CD14-positive monocyte (primary cell): ENCODE measurements at regions not wholly inside any gene's neighbourhood (a gene's known extent, or its start where the extent isn't known, plus 50 kb on each side); places are given as distances from the start of the nearest gene placed in this dataset.

Experiments used
- DNase-seq, 3 donors: peaks; one replicate each; pipeline ENCODE4 v3.0.0-alpha.2; 2011 to 2022
- H2AFZ ChIP-seq: 2 replicates; pipeline ENCODE4 v1.6.0; 2012; ENCODE audit warnings: mild to moderate bottlenecking, low read depth, low read length, inconsistent platforms; ENCODE audit not compliant: insufficient read depth, poor library complexity, severe bottlenecking
- H3K27ac ChIP-seq, 2 donors: 1 replicate in 1 of 2; 2 replicates in 1 of 2; pipeline ENCODE4 v1.5.1; 2012 to 2013; ENCODE audit warnings: low read length in 2 of 2, control low read depth in 1 of 2, inconsistent platforms in 1 of 2, low read depth in 1 of 2, mild to moderate bottlenecking in 1 of 2
- H3K27me3 ChIP-seq, 2 donors: one replicate each; pipeline versions ENCODE4 v1.6.0 to v1.6.1; 2011 to 2013; ENCODE audit warnings: low read length in 2 of 2; ENCODE audit not compliant: control insufficient read depth in 2 of 2, insufficient read depth in 2 of 2
- H3K36me3 ChIP-seq, 2 donors: replicated peaks in 1 of 2; 1 replicate in 1 of 2; 2 replicates in 1 of 2; pipeline versions ENCODE4 v1.5.1 to v1.6.1; 2012 to 2013; ENCODE audit warnings: low read length in 2 of 2, control low read depth in 1 of 2, inconsistent platforms in 1 of 2, mild to moderate bottlenecking in 1 of 2; ENCODE audit not compliant: insufficient read depth in 2 of 2, control insufficient read depth in 1 of 2
- H3K4me1 ChIP-seq, 2 donors: 1 replicate in 1 of 2; 2 replicates in 1 of 2; pipeline versions ENCODE4 v1.5.1 to v1.6.1; 2012 to 2013; ENCODE audit warnings: low read length in 2 of 2, control low read depth in 1 of 2, inconsistent platforms in 1 of 2, mild to moderate bottlenecking in 1 of 2, moderate library complexity in 1 of 2; ENCODE audit not compliant: insufficient read depth in 2 of 2, control insufficient read depth in 1 of 2
- H3K4me2 ChIP-seq: replicated peaks from 2 replicates; pipeline ENCODE3; 2012; ENCODE audit warnings: low read length, moderate library complexity, mild to moderate bottlenecking; ENCODE audit not compliant: poor library complexity, severe bottlenecking; ENCODE audit errors: extremely low read depth
- H3K4me3 ChIP-seq, 3 experiments: fragments of 200-600 bp in 1 of 3; sonication (generic) in 1 of 3; replicated peaks in 1 of 3; 1 replicate in 2 of 3; 2 replicates in 1 of 3; pipeline ENCODE4 v1.5.1; 2011 to 2013; ENCODE audit warnings: low read length in 3 of 3, mild to moderate bottlenecking in 3 of 3, control low read depth in 2 of 3, low read depth in 2 of 3, inconsistent platforms in 1 of 3, moderate library complexity in 1 of 3
- H3K79me2 ChIP-seq: 2 replicates; pipeline ENCODE4 v1.6.0; 2012; ENCODE audit warnings: mild to moderate bottlenecking, control low read depth, inconsistent platforms, low read length, moderate library complexity; ENCODE audit not compliant: insufficient read depth
- H3K9ac ChIP-seq: 2 replicates; pipeline ENCODE4 v1.6.0; 2017; ENCODE audit warnings: low read length, mild to moderate bottlenecking; ENCODE audit not compliant: insufficient read depth, poor library complexity, severe bottlenecking
- H3K9me3 ChIP-seq, 2 donors: replicated peaks in 1 of 2; 1 replicate in 1 of 2; 2 replicates in 1 of 2; pipeline versions ENCODE4 v1.5.1 to v1.6.1; 2012 to 2013; ENCODE audit warnings: low read length in 2 of 2, control low read depth in 1 of 2; ENCODE audit not compliant: control insufficient read depth in 1 of 2, insufficient read depth in 1 of 2
- H4K20me1 ChIP-seq: 2 replicates; pipeline ENCODE4 v1.6.0; 2012; ENCODE audit warnings: mild to moderate bottlenecking, low read length, control low read depth, moderate library complexity; ENCODE audit not compliant: insufficient read depth
- H3K27ac Mint-ChIP-seq, 7 donors: one replicate each; pipeline ENCODE4 v1.8.0; 2020; ENCODE audit warnings: mild to moderate bottlenecking in 7 of 7, mixed read lengths in 7 of 7, moderate library complexity in 6 of 7, inconsistent platforms in 2 of 7
- H3K27me3 Mint-ChIP-seq, 3 donors: one replicate each; pipeline ENCODE4 v1.8.0; 2021 to 2022; ENCODE audit warnings: low read depth in 3 of 3, mild to moderate bottlenecking in 3 of 3, mixed read lengths in 3 of 3, moderate library complexity in 3 of 3, inconsistent platforms in 1 of 3
- H3K36me3 Mint-ChIP-seq, 2 donors: one replicate each; pipeline ENCODE4 v1.8.0; 2020; ENCODE audit warnings: mixed read lengths in 2 of 2, inconsistent platforms in 1 of 2, mild to moderate bottlenecking in 1 of 2
- H3K4me1 Mint-ChIP-seq: one replicate; pipeline ENCODE4 v1.8.0; 2020; ENCODE audit warnings: mild to moderate bottlenecking, mixed read lengths
- H3K4me3 Mint-ChIP-seq, 2 donors: one replicate each; pipeline ENCODE4 v1.8.0; 2020; ENCODE audit warnings: mild to moderate bottlenecking in 2 of 2, mixed read lengths in 2 of 2, moderate library complexity in 1 of 2
- H3K9me3 Mint-ChIP-seq, 7 donors: one replicate each; pipeline ENCODE4 v1.8.0; 2020 to 2022; ENCODE audit warnings: mixed read lengths in 7 of 7, mild to moderate bottlenecking in 6 of 7, moderate library complexity in 6 of 7, inconsistent platforms in 2 of 7
- WGBS: methylation state at CpG from one replicate; pipeline ENCODE4 v1.1.5; 2013; ENCODE audit warnings: missing lambda C conversion rate; ENCODE audit not compliant: insufficient coverage; 5-methylcytosine and 5-hydroxymethylcytosine counted together
- intact Hi-C, 2 donors: fragments of 100-400 bp; cut with micrococcal nuclease; formaldehyde crosslinking; loops; one replicate each; pipeline versions ENCODE4 v1.15.0 to v1.15.1; 2023
- TF ChIP-seq, protein P1 (sequence below): fragments of 200-600 bp; IDR thresholded peaks from one replicate; pipeline ENCODE4 v1.8.0; 2022; ENCODE audit warnings: antibody characterized with exemption, mild to moderate bottlenecking

DNA sequence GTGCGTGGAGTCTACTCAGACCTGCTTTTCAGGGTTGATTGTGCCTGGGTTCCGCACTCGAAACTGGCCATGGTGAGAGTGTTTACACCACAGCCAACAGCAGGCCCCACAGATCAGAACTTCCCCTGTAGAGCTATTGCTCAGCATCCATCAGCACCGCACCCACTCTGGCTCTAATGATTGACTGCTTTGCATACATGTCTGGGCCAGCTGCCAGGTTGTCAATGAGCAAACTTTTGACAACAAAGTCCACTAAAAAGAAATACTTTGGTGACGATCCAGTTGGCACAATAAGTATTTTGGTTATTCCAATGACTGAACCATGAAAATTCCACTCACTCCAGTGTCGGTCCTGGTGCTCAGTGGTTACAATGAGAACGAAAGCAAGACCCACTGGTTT lies 190.7 kb downstream of the FOXL1 start:
- no peak overlapping the region for H3K9ac ChIP-seq
- H3K4me3 ChIP-seq: no peak overlapping the region
- Mint-ChIP-seq H3K9me3 (peaks cover 0 to 9% (median 0%) of the 10 kb centered on the region in 7 donors), H3K4me3 (no peak overlapping the region), H3K4me1 (no peaks in the 10 kb centered on the region), H3K27ac (no peak overlapping the region), H3K36me3 (no peaks in the 10 kb centered on the region), H3K27me3 (peaks cover 3 to 13% (median 4%) of the 10 kb centered on the region in 3 donors)
- TF ChIP-seq, protein P1, sequence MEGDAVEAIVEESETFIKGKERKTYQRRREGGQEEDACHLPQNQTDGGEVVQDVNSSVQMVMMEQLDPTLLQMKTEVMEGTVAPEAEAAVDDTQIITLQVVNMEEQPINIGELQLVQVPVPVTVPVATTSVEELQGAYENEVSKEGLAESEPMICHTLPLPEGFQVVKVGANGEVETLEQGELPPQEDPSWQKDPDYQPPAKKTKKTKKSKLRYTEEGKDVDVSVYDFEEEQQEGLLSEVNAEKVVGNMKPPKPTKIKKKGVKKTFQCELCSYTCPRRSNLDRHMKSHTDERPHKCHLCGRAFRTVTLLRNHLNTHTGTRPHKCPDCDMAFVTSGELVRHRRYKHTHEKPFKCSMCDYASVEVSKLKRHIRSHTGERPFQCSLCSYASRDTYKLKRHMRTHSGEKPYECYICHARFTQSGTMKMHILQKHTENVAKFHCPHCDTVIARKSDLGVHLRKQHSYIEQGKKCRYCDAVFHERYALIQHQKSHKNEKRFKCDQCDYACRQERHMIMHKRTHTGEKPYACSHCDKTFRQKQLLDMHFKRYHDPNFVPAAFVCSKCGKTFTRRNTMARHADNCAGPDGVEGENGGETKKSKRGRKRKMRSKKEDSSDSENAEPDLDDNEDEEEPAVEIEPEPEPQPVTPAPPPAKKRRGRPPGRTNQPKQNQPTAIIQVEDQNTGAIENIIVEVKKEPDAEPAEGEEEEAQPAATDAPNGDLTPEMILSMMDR: no peak
- no peak for DNase-seq
- H3K9me3 ChIP-seq: no peaks in the 10 kb centered on the region
- no peaks in the 10 kb centered on the region for H3K36me3 ChIP-seq
- H3K27ac ChIP-seq: no peak overlapping the region
- no peaks in the 10 kb centered on the region for H3K4me1 ChIP-seq
- no peak overlapping the region for H3K4me2 ChIP-seq
- intact Hi-C loops: no loop called here
- no peaks in the 10 kb centered on the region for H3K27me3 ChIP-seq
- H4K20me1 ChIP-seq: no peaks in the 10 kb centered on the region
- no peaks in the 10 kb centered on the region for H3K79me2 ChIP-seq
- H2AFZ ChIP-seq: no peak overlapping the region
- 90% methylated on average over 2 of the region's 7 CpGs for WGBS

DNA sequence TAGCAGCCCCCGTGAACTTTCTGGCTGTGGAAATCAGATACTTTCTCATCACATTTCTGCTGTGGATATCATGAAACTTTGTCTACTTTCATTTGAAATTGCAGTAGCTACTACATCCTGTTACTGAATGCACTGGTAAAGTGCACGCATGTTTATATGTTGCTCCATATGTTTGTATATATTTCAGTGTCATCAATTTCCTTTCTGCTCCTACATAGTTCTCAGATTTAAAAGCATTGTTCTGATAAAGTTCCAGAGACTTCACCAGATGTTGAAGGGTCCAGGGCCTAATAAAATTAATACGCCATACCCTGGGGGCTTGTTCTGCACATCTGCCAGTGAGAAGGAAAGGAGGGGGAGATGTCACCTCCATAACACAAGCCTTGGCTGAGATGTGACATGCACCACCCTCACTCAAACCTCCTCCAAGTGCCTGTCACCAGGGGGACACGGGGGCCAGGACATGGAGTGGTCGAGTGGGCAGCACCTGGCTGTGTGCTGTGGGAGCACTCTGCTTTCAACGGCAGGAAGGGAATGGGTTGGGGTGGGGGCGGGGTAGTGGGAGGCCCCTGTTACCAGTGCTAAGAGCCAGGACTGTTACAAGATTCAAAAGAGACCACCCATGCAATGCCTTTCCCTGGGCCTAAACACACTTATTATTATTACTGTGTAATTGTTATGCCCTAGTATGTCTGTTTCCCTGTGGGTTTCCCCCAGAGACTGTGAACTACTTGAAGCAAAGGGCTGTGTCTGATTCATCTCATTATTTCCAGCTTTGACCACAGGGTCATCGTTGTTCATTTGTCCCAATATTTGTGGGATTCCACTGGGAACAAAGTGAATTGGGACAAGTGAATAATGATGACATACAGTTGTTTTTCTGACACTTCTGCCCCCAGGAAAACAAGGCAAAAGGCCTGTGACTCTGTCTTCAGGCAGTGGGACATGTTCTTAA lies 193.4 kb downstream of the FOXL1 start:
- Mint-ChIP-seq H3K27me3 (peaks cover 4 to 21% (median 16%) of the 10 kb centered on the region in 3 donors), H3K36me3 (no peaks in the 10 kb centered on the region), H3K9me3 (peaks cover 0 to 3% (median 0%) of the 10 kb centered on the region in 7 donors), H3K4me1 (no peaks in the 10 kb centered on the region), H3K27ac (no peak overlapping the region), H3K4me3 (no peak overlapping the region)
- H3K36me3 ChIP-seq: no peaks in the 10 kb centered on the region
- TF ChIP-seq, protein P1: no peak
- no peak overlapping the region for H3K9ac ChIP-seq
- no peak for DNase-seq
- no peak overlapping the region for H3K4me3 ChIP-seq
- no peaks in the 10 kb centered on the region for H3K9me3 ChIP-seq
- no peak overlapping the region for H2AFZ ChIP-seq
- H3K27me3 ChIP-seq: no peaks in the 10 kb centered on the region
- WGBS: no CpG with 5 or more reads among the region's 8 CpGs
- intact Hi-C loops: no loop called here
- no peaks in the 10 kb centered on the region for H4K20me1 ChIP-seq
- no peak overlapping the region for H3K4me2 ChIP-seq
- H3K4me1 ChIP-seq: no peaks in the 10 kb centered on the region
- no peak overlapping the region for H3K27ac ChIP-seq
- H3K79me2 ChIP-seq: no peaks in the 10 kb centered on the region
